PC-3 (cell line): ENCODE measurements at regions not wholly inside any gene's neighbourhood (a gene's known extent, or its start where the extent isn't known, plus 50 kb on each side); places are given as distances from the start of the nearest gene placed in this dataset.

Experiments used
- ATAC-seq: fragments of 200-7000 bp; cut with Tn5 transposase; 2 replicates; pipeline ENCODE4 v1.9.1; 2020; ENCODE audit warnings: mild to moderate bottlenecking, moderate library complexity
- BruUV-seq: library from RNA; stranded (reverse); fragments of 400-500 nt; replicated peaks from 2 replicates; lab custom pipeline; 2021; lab: Mats Ljungman, UMichigan
- CTCF ChIA-PET: fragments of 300-600 bp; sonication (Branson Sonifier 250); formaldehyde crosslinking; loops from one replicate; lab custom pipeline; 2022; ENCODE audit warnings: antibody characterized with exemption; lab: Charles Lee
- POLR2A ChIA-PET: fragments of 300-600 bp; sonication (Branson Sonifier 250); formaldehyde crosslinking; loops from one replicate; lab custom pipeline; 2022; ENCODE audit warnings: antibody characterized with exemption; ENCODE audit not compliant: unreplicated experiment; lab: Charles Lee
- DNase-seq: peaks from one replicate; pipeline ENCODE4 v3.0.0-alpha.2; 2015
- H2AFZ ChIP-seq: fragments of 300-600 bp; sonication (generic); 2 replicates; pipeline ENCODE4 v1.6.0; 2016; ENCODE audit warnings: antibody characterized with exemption, low read length
- H3F3A ChIP-seq: fragments of 300-600 bp; sonication (generic); one replicate; pipeline ENCODE4 v1.6.0; 2017; ENCODE audit warnings: antibody characterized with exemption, low read length, control low read depth, mild to moderate bottlenecking; ENCODE audit not compliant: unreplicated experiment
- H3K27ac ChIP-seq: fragments of 300-600 bp; sonication (generic); 2 replicates; pipeline ENCODE4 v1.5.1; 2016; ENCODE audit warnings: mild to moderate bottlenecking, low read length
- H3K27me3 ChIP-seq: fragments of 300-600 bp; sonication (generic); 2 replicates; pipeline ENCODE4 v1.6.1; 2016; ENCODE audit warnings: low read length, mixed read lengths
- H3K36me3 ChIP-seq: fragments of 300-600 bp; sonication (generic); 2 replicates; pipeline ENCODE4 v1.6.1; 2016; ENCODE audit warnings: low read depth, mixed run types, low read length, mixed read lengths
- H3K4me1 ChIP-seq: fragments of 300-600 bp; sonication (generic); 2 replicates; pipeline ENCODE4 v1.5.1; 2016; ENCODE audit warnings: low read length; ENCODE audit not compliant: insufficient read depth
- H3K4me2 ChIP-seq: fragments of 300-600 bp; sonication (generic); 2 replicates; pipeline ENCODE4 v1.6.0; 2016; ENCODE audit warnings: low read length
- H3K4me3 ChIP-seq: fragments of 300-600 bp; sonication (generic); 2 replicates; pipeline ENCODE4 v1.5.1; 2016; ENCODE audit warnings: mild to moderate bottlenecking, low read length, mixed read lengths
- H3K79me2 ChIP-seq: fragments of 300-600 bp; sonication (generic); 2 replicates; pipeline ENCODE4 v1.6.1; 2017; ENCODE audit warnings: low read length, mixed read lengths
- H3K9ac ChIP-seq: fragments of 300-600 bp; sonication (generic); 2 replicates; pipeline ENCODE4 v1.6.0; 2016; ENCODE audit warnings: mild to moderate bottlenecking, low read length
- H3K9me2 ChIP-seq: fragments of 300-600 bp; sonication (generic); replicated peaks from 2 replicates; pipeline ENCODE4 v1.6.1; 2016; ENCODE audit warnings: mixed run types, low read length, mixed read lengths
- H3K9me3 ChIP-seq: fragments of 300-600 bp; sonication (generic); 2 replicates; pipeline ENCODE4 v1.6.1; 2016; ENCODE audit warnings: low read length, mixed read lengths
- H4K20me1 ChIP-seq: fragments of 300-600 bp; sonication (generic); 2 replicates; pipeline ENCODE4 v1.6.1; 2016; ENCODE audit warnings: low read length, mixed read lengths
- EZH2 ChIP-seq: fragments of 300-600 bp; sonication (generic); IDR thresholded peaks from one replicate; pipeline ENCODE4 v1.6.1; 2017; ENCODE audit warnings: antibody characterized with exemption, mild to moderate bottlenecking, low read length; ENCODE audit not compliant: unreplicated experiment
- EZH2phosphoT487 ChIP-seq: fragments of 300-600 bp; sonication (generic); IDR thresholded peaks from 2 replicates; pipeline ENCODE4 v1.6.1; 2018; ENCODE audit warnings: mild to moderate bottlenecking, antibody characterized with exemption, low read length, borderline replicate concordance
- intact Hi-C: fragments of 100-400 bp; cut with micrococcal nuclease; formaldehyde crosslinking; loops from 2 replicates; pipeline ENCODE4 v1.9.0; 2023
- TF ChIP-seq, protein P1 (sequence below): fragments of 300-600 bp; sonication (generic); conservative IDR thresholded peaks from 2 replicates; pipeline ENCODE4 v1.5.1; 2017; ENCODE audit warnings: antibody characterized with exemption, low read depth, mild to moderate bottlenecking, low read length

DNA sequence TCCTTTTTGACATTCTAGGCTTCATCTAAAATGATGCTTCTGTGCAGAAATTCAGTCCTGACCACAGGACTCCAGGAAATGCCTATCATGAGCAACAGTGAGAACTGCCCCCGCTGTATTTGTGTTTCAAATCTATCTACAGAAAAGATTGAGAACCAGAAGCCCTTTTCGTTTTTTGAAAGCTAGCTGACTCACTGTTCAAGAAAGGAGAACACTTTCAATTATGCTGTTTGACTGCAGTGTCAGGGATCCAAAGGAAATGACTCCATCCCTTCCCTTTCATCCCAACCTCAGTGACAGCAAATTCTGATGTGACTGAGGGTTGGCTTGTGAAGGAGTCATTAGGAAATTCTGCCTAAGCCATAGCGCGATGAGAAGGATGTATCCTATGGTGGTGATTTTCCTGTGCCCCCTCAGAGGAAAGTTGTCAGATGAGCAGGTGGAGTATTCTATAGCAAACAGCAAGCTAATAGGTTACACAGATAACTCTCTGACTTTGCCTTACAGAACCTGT lies 622.3 kb downstream of the TMEM114 start:
- no peaks in the 10 kb centered on the region for H3K4me1 ChIP-seq
- H3K9ac ChIP-seq: no peak overlapping the region
- H3K79me2 ChIP-seq: no peaks in the 10 kb centered on the region
- ATAC-seq (no peak), DNase-seq (no peak)
- H3K4me2 ChIP-seq: no peak overlapping the region
- intact Hi-C loops: no loop called here
- no peaks in the 10 kb centered on the region for H3K9me2 ChIP-seq
- H3K27me3 ChIP-seq: no peaks in the 10 kb centered on the region
- BruUV-seq: no TSS peak
- ChIA-PET CTCF (no interaction called here), POLR2A (no interaction called here)
- H3K36me3 ChIP-seq: no peaks in the 10 kb centered on the region
- TF ChIP-seq EZH2: no peak
- TF ChIP-seq, protein P1, sequence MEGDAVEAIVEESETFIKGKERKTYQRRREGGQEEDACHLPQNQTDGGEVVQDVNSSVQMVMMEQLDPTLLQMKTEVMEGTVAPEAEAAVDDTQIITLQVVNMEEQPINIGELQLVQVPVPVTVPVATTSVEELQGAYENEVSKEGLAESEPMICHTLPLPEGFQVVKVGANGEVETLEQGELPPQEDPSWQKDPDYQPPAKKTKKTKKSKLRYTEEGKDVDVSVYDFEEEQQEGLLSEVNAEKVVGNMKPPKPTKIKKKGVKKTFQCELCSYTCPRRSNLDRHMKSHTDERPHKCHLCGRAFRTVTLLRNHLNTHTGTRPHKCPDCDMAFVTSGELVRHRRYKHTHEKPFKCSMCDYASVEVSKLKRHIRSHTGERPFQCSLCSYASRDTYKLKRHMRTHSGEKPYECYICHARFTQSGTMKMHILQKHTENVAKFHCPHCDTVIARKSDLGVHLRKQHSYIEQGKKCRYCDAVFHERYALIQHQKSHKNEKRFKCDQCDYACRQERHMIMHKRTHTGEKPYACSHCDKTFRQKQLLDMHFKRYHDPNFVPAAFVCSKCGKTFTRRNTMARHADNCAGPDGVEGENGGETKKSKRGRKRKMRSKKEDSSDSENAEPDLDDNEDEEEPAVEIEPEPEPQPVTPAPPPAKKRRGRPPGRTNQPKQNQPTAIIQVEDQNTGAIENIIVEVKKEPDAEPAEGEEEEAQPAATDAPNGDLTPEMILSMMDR: no peak
- TF ChIP-seq EZH2phosphoT487: no peak
- no peak overlapping the region for H3K27ac ChIP-seq
- H3K4me3 ChIP-seq: no peak overlapping the region
- H2AFZ ChIP-seq: no peak overlapping the region
- no peaks in the 10 kb centered on the region for H3K9me3 ChIP-seq
- H4K20me1 ChIP-seq: no peaks in the 10 kb centered on the region
- H3F3A ChIP-seq: no peaks in the 10 kb centered on the region

DNA sequence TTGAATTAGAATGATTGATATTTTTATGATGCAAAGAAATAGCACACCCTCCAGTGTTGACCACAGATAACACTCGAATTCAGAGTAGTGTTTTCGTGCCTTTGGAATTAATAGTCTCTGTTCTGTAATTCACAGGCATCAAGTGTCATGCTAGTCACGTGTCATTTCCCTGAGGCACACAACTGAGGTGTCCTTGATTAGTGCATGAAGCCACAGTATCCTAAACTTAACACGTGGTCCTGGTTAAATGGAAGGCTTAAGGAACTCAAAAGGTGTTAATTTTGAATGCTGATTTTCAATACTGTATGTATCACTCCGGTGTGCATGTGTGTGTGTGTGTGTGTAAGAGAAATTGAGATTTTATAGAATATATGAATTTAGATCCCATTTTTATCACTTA lies 625.6 kb downstream of the TMEM114 start:
- no peak overlapping the region for H2AFZ ChIP-seq
- TF ChIP-seq EZH2: no peak
- no peak for TF ChIP-seq EZH2phosphoT487
- TF ChIP-seq, protein P1: no peak
- H3K4me3 ChIP-seq: no peak overlapping the region
- H3K9me2 ChIP-seq: no peaks in the 10 kb centered on the region
- no peak overlapping the region for H3K4me2 ChIP-seq
- no peaks in the 10 kb centered on the region for H3K4me1 ChIP-seq
- no peak for ATAC-seq
- no peaks in the 10 kb centered on the region for H3K27me3 ChIP-seq
- no peaks in the 10 kb centered on the region for H3K79me2 ChIP-seq
- no peak overlapping the region for H3K27ac ChIP-seq
- no peaks in the 10 kb centered on the region for H3F3A ChIP-seq
- H3K9ac ChIP-seq: no peak overlapping the region
- intact Hi-C loops: no loop called here
- H4K20me1 ChIP-seq: no peaks in the 10 kb centered on the region
- H3K36me3 ChIP-seq: no peaks in the 10 kb centered on the region
- DNase-seq: no peak
- ChIA-PET CTCF (no interaction called here), POLR2A (no interaction called here)
- BruUV-seq: no TSS peak
- no peaks in the 10 kb centered on the region for H3K9me3 ChIP-seq

DNA sequence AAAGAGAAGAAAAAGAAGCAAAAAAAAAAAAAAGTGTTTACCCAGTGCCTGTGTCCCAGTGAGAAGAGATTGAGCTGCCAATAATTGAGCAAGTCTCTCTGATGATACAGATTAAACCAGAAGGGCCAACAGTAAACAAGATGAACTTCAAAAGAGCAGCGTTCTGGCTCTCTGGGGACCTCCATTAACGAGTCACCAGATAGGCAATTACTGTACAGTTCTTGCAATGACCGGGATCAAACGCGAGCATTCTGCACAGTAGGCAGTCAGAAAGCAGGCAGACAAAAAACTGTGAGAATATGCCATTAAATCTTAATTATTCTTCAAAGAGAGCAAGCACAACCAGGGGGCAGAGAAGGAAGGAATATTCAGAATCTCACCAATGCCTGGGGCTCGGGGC lies 626.1 kb downstream of the TMEM114 start:
- H3K9me2 ChIP-seq: no peaks in the 10 kb centered on the region
- no peak overlapping the region for H3K4me2 ChIP-seq
- no peak overlapping the region for H3K4me3 ChIP-seq
- H3K27me3 ChIP-seq: no peaks in the 10 kb centered on the region
- no peaks in the 10 kb centered on the region for H4K20me1 ChIP-seq
- H3K36me3 ChIP-seq: no peaks in the 10 kb centered on the region
- TF ChIP-seq EZH2phosphoT487 (no peak), EZH2 (no peak)
- TF ChIP-seq, protein P1: no peak
- H3K4me1 ChIP-seq: no peaks in the 10 kb centered on the region
- CTCF ChIA-PET: no interaction called here
- no peak overlapping the region for H3K9ac ChIP-seq
- no peak for DNase-seq
- intact Hi-C loops: no loop called here
- ATAC-seq: no peak
- H3K9me3 ChIP-seq: no peaks in the 10 kb centered on the region
- H2AFZ ChIP-seq: no peak overlapping the region
- no peak overlapping the region for H3K27ac ChIP-seq
- no peaks in the 10 kb centered on the region for H3K79me2 ChIP-seq
- POLR2A ChIA-PET: no interaction called here
- no TSS peak for BruUV-seq
- H3F3A ChIP-seq: no peaks in the 10 kb centered on the region
